ENCODE measurements at regions not wholly inside any gene's neighbourhood (a gene's known extent, or its start where the extent isn't known, plus 50 kb on each side); places are given as distances from the start of the nearest gene placed in this dataset.

DNA sequence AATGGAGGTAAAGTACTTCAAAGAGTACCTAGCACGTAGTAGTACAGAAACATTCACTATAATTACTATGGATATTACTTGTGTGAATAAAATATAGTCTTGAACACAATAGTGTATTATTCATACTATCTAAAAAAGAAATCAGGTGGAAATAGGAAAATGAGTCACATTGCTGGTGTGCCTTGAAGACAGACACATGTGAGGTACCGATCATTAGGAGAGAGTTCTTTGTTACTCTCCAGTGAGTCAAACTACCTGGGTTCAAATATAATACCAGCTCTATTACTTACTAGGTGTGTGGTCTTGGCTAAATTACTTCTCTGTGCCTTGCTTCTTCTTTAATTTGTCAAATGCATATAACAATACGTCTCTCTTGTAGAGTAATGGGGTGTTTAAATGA lies 50.8 kb upstream of the BEND6 start:
- no peaks in the 10 kb centered on the region for H3K4me1 Mint-ChIP-seq
- no peak for ATAC-seq
- H3K27ac Mint-ChIP-seq, result no peak overlapping the region
- no peaks in the 10 kb centered on the region for H3K9me3 Mint-ChIP-seq
- H3K36me3 Mint-ChIP-seq, result no peaks in the 10 kb centered on the region
- H3K4me3 Mint-ChIP-seq, result no peak overlapping the region
- H3K27me3 Mint-ChIP-seq, result peaks cover 16% of the 10 kb centered on the region

DNA sequence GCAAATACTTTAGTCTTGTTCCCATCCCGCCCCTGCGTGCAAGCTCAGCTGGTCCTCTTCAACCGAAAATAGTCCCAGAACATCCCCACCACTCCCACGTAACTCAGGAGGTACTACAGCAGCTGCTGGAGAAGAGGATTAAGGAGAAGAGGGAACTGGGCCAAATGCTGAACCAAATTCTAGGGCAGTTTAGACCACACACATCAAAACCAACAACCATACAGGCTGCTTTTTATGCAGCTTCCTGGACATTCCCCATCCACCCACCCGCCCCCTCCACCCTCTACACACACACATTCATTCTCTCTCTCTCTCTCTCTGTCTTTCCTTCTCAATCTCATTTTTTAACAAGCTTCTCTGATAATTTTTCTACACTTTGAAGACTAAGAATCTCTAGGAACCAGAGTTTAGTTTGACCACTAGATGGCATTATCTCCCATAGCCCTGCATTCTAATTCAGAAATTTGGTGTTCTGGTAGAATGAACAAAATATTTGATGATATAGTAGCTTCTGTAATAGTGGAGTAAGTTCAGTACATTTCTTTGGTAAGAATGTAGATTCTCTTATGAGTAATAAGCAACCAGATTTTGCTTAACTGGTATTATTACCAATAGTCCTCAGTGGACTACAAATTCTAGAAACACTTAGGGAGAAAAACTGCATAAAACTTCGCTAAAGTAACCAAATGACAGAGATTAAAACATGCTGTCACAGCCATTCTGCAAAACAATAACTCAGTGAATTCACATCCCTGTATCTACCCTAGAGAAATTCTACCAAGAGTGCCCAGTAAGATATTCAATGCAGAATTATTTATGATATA lies 52.1 kb upstream of the BEND6 start:
- Mint-ChIP-seq H3K4me3 (no peak overlapping the region), H3K27ac (no peak overlapping the region), H3K9me3 (no peaks in the 10 kb centered on the region), H3K4me1 (no peaks in the 10 kb centered on the region), H3K36me3 (no peaks in the 10 kb centered on the region), H3K27me3 (peaks cover 17% of the 10 kb centered on the region)
- no peak for ATAC-seq

DNA sequence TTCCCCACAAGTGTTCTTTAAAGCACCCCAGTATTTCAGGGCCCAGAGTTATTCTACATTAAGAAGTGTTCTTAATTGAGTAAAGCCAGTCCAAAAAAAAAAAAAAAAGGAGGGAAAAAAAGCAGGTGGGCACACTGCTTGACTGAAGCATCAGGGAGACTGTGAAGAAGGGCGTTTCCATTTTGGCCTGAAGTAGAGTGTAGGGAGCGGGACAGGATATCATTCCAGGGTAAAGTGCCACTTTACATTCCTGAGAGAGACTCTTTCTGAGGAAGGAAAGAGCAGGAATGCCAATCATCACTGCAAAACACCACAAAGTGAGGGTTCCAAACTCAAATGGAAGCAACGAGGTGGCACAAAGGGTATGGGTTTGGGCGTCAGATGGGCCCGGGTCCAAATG lies 54.1 kb upstream of the BEND6 start:
- ATAC-seq, result no peak
- no peak overlapping the region for H3K27ac Mint-ChIP-seq
- H3K36me3 Mint-ChIP-seq, result no peaks in the 10 kb centered on the region

DNA sequence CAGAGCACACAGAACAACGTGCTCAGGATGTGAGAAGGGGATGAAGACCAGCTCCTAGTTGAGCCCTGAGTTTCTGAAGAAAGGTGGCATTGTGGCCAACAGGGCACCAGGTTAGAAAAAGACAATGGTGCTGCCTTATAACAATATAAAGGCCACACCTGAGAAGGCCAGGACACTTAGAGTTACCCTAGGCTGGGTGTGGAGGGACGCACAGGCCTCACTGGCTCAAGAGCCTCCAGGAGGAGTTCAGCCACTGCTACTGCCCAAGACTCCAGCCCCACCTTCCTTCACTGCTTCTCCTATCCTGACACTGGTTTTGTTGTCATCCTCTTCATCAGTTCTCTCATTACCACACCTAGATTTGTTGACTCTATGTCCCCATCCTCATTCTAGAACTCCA lies 55.2 kb upstream of the BEND6 start:
- H3K27ac Mint-ChIP-seq, result no peak overlapping the region
- peaks cover 7% of the 10 kb centered on the region for H3K27me3 Mint-ChIP-seq
- no peak overlapping the region for H3K4me3 Mint-ChIP-seq
- ATAC-seq, result no peak
- no peaks in the 10 kb centered on the region for H3K9me3 Mint-ChIP-seq
- H3K4me1 Mint-ChIP-seq, result no peaks in the 10 kb centered on the region
- H3K36me3 Mint-ChIP-seq, result no peaks in the 10 kb centered on the region

More for the DNA sequence above, 54.1 kb upstream of the BEND6 start:
- no peak overlapping the region for H3K4me3 Mint-ChIP-seq
- no peaks in the 10 kb centered on the region for H3K4me1 Mint-ChIP-seq
- peaks cover 11% of the 10 kb centered on the region for H3K27me3 Mint-ChIP-seq
- H3K9me3 Mint-ChIP-seq, result no peaks in the 10 kb centered on the region

DNA sequence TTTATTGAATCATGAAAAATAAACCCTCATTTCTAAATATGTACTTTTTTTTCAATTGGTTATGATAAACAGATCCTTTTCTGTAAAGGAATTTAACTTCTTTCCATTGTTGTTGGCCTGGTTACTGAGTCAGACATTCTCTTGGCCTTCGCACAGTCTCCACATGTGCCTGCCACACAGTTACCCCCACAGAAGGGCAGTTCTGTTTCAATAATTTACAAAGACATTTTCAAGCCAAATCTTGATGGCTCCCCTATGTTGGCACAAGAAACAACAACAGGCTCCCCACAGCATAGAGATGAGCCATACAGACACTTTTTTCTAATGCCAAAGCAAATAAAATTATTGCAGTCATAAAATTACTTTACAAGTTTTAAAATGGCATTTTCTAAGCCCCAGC lies 55.6 kb upstream of the BEND6 start:
- ATAC-seq, result no peak
- no peak overlapping the region for H3K4me3 Mint-ChIP-seq
- peaks cover 7% of the 10 kb centered on the region for H3K27me3 Mint-ChIP-seq
- no peaks in the 10 kb centered on the region for H3K36me3 Mint-ChIP-seq
- no peaks in the 10 kb centered on the region for H3K9me3 Mint-ChIP-seq
- H3K27ac Mint-ChIP-seq, result no peak overlapping the region
- H3K4me1 Mint-ChIP-seq, result no peaks in the 10 kb centered on the region

DNA sequence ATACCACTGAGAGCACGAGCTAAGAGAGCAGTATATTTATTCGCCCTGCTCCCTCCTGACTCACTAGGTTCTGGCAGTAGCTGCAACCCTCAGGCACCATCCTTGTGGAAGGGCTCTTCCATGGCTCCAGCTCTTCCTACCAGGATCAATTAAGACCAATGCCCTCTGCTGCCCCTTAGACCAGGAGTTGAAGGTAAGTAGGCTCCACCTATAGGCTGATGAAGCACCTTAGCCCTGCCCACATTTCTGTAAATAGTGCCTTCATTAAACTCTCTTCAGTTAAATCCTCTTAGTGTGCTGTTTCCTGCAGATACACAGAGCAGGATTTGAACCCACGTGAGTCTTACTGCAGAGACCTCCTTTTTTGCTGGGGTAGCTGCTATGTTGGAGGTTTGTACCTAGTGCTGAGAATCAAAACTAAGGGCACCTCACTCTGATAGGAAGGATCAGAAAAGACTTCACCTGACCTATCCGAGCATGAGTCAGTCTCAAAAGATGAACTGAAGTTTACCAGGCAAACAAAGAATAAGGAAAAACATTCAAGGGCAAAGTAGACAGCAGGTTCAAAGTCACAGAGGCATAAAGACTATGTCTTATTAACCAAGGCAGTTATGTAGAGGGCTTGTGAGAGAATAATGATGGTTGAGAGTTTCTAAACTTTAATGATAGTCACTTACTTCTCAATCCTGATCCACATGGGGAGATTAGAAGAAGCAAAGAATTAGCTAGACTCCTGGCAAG lies 56.9 kb upstream of the BEND6 start:
- H3K27ac Mint-ChIP-seq, result no peak overlapping the region
- no peaks in the 10 kb centered on the region for H3K4me1 Mint-ChIP-seq
- no peaks in the 10 kb centered on the region for H3K9me3 Mint-ChIP-seq
- peaks cover 7% of the 10 kb centered on the region for H3K27me3 Mint-ChIP-seq
- H3K4me3 Mint-ChIP-seq, result no peak overlapping the region
- H3K36me3 Mint-ChIP-seq, result no peaks in the 10 kb centered on the region
- ATAC-seq, result no peak

DNA sequence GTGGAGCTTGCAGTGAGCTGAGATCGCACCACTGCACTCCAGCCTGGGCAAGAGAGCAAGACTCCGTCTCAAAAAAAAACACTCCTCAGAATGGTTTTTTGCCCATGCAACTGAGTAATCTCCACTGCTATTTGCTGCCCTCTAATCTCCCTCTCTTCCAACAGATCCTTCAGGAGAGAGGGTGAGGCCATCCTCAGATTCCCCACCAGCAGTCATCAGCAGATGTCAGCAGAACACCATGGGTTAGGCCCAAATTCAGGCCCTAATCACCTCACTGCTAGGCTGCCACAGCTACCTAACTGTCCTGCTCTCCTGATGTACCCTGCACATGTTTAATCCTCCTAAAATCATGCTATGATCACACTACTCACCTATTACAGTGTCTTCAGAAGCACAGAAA lies 63.2 kb upstream of the BEND6 start:
- no peak overlapping the region for H3K4me3 Mint-ChIP-seq
- no peak overlapping the region for H3K27ac Mint-ChIP-seq
- no peaks in the 10 kb centered on the region for H3K36me3 Mint-ChIP-seq
- peaks cover 6% of the 10 kb centered on the region for H3K4me1 Mint-ChIP-seq
- ATAC-seq, result no peak
- H3K27me3 Mint-ChIP-seq, result no peaks in the 10 kb centered on the region
- no peaks in the 10 kb centered on the region for H3K9me3 Mint-ChIP-seq

DNA sequence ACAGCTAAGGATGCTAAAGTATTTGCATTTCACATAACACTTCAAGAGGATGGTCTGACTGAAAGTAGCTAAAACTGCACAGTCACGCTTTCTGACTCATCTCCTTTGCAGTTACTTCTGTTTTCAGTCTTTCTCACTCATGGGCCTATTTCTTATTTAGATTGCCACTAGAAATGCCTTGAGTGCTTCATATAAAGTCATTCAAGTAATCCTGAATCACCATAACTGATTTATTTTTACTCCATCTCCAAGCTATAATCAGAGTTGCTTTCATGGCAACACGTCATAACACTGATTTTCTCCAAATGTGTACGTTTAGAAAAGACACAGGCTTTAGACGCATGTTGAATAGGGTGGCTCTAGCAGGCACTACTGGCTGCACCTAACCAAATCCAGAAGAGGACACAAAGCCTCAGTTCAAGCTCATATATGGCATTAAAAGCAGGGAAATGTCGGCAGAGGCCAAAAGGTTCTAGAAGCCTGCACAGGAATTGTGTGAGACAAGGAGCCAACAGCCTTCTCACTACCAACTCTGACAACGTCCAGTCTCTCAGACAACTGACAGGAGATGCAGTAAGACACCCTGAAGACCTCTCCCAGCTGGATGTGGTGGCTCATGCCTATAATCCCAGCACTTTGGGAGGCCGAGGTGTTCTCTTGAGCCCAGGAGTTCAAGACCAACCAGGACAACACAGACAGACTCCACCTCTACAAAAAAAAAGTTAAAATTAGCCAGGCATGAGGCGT lies 64.1 kb upstream of the BEND6 start:
- Mint-ChIP-seq H3K27me3 (no peaks in the 10 kb centered on the region), H3K4me1 (peaks cover 6% of the 10 kb centered on the region), H3K4me3 (no peak overlapping the region), H3K27ac (no peak overlapping the region), H3K9me3 (no peaks in the 10 kb centered on the region), H3K36me3 (no peaks in the 10 kb centered on the region)
- ATAC-seq, result peak; percentile 67

DNA sequence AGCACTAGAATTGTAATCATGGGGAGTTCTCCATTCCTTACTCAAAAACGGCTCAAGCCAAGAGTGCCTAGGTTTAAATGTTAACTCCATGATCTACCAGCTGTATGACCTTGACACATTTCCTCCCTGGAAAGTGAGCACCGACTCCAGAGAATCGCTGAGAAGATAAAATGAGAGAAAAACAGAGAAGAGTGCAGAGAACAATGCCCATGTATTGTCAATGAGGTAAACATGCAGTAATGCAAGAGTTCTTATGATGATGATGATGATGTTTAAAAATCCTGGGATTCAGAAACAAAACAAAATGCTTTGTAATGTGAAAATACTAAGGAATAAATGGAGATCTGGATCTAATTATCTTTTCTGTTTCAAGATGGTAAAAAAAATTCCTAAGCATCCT lies 64.8 kb upstream of the BEND6 start:
- H3K4me3 Mint-ChIP-seq, result no peak overlapping the region
- peaks cover 6% of the 10 kb centered on the region for H3K4me1 Mint-ChIP-seq
- H3K27me3 Mint-ChIP-seq, result no peaks in the 10 kb centered on the region
- ATAC-seq, result no peak
- H3K27ac Mint-ChIP-seq, result no peak overlapping the region
- no peaks in the 10 kb centered on the region for H3K9me3 Mint-ChIP-seq
- no peaks in the 10 kb centered on the region for H3K36me3 Mint-ChIP-seq

DNA sequence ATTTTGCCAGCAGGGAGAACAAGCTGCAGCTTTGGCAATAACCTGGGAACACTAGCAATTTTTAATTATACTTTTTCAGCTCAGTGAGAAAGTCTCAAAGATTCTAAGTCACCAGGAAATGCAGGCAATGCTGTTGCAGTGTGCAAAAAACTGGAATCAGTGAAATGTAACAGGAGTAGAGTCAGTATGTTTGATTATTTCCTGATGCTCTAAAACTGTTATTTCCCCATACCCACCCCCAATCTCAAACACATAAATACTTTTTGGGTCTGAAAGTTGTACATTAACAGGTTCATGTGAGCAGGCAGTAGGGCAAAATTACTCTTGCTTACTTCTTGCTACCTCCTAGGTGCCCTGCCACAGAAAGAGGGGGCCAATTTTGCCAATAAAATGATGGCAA lies 65.4 kb upstream of the BEND6 start:
- H3K9me3 Mint-ChIP-seq, result no peaks in the 10 kb centered on the region
- no peak overlapping the region for H3K4me3 Mint-ChIP-seq
- no peaks in the 10 kb centered on the region for H3K36me3 Mint-ChIP-seq
- H3K4me1 Mint-ChIP-seq, result peaks cover 6% of the 10 kb centered on the region
- no peak overlapping the region for H3K27ac Mint-ChIP-seq
- ATAC-seq, result no peak
- H3K27me3 Mint-ChIP-seq, result no peaks in the 10 kb centered on the region

DNA sequence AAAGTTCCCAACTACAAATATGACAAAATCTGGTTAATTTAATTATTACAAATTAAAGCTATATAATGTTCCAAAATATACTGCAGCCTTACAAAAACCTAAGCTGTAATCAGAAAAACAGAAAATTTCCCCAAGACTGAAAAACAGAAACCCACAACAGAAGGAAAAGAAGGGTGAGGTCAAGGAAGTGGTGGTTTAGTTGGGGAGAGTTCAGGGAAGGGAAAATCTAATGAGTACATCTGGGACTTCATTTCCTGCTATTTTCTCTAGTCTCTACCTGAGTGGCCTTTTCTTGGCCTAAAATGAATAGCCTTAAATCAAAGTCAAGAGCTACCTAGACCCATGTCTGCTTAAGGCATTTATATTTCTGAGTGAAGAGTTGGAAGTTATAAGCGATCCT lies 66.2 kb upstream of the BEND6 start:
- Mint-ChIP-seq H3K4me1 (peaks cover 6% of the 10 kb centered on the region), H3K36me3 (no peaks in the 10 kb centered on the region), H3K27me3 (no peaks in the 10 kb centered on the region), H3K9me3 (no peaks in the 10 kb centered on the region), H3K27ac (no peak overlapping the region), H3K4me3 (no peak overlapping the region)
- ATAC-seq, result no peak

DNA sequence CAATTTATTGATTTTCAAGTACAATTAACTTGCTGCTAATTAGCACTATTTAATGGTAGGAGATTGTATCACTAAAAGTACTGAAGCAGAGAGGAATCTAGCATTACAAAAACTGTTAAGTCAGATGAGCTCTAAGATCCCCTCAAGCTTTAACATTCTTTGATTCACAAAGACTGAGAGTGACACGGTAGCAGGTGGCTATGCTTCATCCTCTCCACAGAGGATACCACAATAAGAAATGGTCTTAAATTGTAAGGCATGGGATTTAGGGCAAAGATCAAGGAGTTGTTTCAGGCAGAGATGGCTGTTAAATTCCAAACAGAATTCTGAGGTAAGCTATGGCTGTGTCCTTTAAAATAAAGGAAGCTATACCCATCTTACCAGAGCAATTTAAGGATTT lies 67.8 kb upstream of the BEND6 start:
- no peaks in the 10 kb centered on the region for H3K27me3 Mint-ChIP-seq
- ATAC-seq, result no peak
- H3K27ac Mint-ChIP-seq, result no peak overlapping the region

DNA sequence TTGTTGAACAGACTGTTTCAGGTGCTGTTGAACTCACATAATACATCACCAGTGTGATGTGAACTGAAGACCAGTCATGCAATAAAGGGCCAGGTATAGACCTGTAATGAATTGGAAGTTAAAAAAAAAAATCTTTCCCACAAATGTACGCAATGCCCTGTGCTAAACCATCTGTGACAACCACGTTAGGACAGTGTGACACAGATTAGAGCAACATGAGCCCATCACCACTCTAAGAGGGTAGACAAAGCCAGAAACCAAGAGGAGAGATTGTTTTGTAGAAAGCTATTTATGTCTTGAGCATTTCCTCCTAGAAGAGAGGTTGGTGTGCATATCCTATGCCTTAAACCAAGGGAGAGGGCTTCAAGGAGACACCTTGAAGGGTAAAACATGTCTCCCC lies 77.0 kb upstream of the BEND6 start:
- H3K9me3 Mint-ChIP-seq, result no peaks in the 10 kb centered on the region
- H3K27ac Mint-ChIP-seq, result no peak overlapping the region
- no peak for ATAC-seq
- no peaks in the 10 kb centered on the region for H3K4me1 Mint-ChIP-seq
- no peak overlapping the region for H3K4me3 Mint-ChIP-seq
- H3K36me3 Mint-ChIP-seq, result no peaks in the 10 kb centered on the region
- peaks cover 14% of the 10 kb centered on the region for H3K27me3 Mint-ChIP-seq

More for the DNA sequence above, 67.8 kb upstream of the BEND6 start:
- peaks cover 6% of the 10 kb centered on the region for H3K4me1 Mint-ChIP-seq
- no peaks in the 10 kb centered on the region for H3K9me3 Mint-ChIP-seq
- no peak overlapping the region for H3K4me3 Mint-ChIP-seq
- no peaks in the 10 kb centered on the region for H3K36me3 Mint-ChIP-seq

DNA sequence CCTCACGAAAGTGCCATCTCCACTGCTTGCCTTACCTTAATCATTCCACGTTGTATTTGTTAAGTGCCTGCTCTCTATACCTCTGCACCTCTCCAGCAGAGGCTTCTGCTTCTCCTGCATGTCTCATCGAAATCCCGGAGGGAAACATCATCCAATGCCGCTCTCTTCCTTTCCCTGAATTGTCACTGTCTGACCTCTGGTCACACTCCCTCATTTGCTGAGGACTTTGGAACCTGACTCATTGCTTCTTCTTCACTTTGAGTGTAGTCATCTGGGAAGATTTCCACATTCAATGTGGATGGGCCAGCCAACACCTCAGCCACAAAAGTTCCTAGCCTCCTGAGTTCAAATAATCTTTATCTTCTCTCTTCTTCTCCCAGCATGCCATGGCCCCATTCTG lies 78.9 kb upstream of the BEND6 start:
- Mint-ChIP-seq H3K4me3 (no peak overlapping the region), H3K27me3 (peaks cover 14% of the 10 kb centered on the region), H3K4me1 (no peaks in the 10 kb centered on the region), H3K36me3 (no peaks in the 10 kb centered on the region), H3K9me3 (no peaks in the 10 kb centered on the region), H3K27ac (no peak overlapping the region)
- ATAC-seq, result no peak

DNA sequence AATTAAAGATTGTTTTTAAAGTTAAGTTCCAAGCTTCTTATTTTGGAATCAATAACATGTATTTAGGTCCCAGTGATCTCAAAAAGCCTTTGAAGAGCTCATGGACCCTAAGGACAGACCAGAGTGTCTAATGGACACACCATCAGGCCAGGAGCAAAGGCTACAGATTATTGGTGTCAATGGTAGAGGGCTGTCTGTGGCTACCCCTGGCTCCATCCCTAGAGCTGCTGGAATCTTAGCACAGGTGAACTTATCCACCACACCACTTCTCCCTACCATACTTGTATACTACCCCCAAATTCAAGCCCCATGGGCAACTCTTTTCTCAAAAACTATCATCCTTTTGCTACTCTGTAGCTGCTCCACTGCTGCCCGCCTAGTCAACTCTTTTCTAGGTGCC lies 79.4 kb upstream of the BEND6 start:
- no peak overlapping the region for H3K27ac Mint-ChIP-seq
- H3K27me3 Mint-ChIP-seq, result peaks cover 14% of the 10 kb centered on the region
- H3K4me1 Mint-ChIP-seq, result no peaks in the 10 kb centered on the region
- H3K9me3 Mint-ChIP-seq, result no peaks in the 10 kb centered on the region
- no peak overlapping the region for H3K4me3 Mint-ChIP-seq
- no peak for ATAC-seq
- H3K36me3 Mint-ChIP-seq, result no peaks in the 10 kb centered on the region

Measured in stimulated activated memory B cell treated with anti-CD40 and anti-IgM and Interleukin-4, amounts not matched to agents 10 μg/mL and 1 μg/mL and 100 μg/mL, for 72 hours (primary cell).